Stimulated activated CD8-positive, alpha-beta memory T cell treated with anti-CD3 and anti-CD28 coated beads, Interleukin-7, amount 100 ng/mL, for 24 hours (primary cell): ENCODE measurements at regions not wholly inside any gene's neighbourhood (a gene's known extent, or its start where the extent isn't known, plus 50 kb on each side); places are given as distances from the start of the nearest gene placed in this dataset.
A peak's percentile ranks its signal among the peaks of the same experiment; 100 is the strongest.
"Not testable (repeated sequence)": the region's sequence is repeated elsewhere in the genome, so short reads cannot be mapped to it uniquely, and the experiment has no call there.

Experiments used
- DNase-seq: peaks from one replicate; pipeline ENCODE4 v3.0.0-alpha.2; 2020; ENCODE audit warnings: low read depth

GRCh38 chr12:89059721-89060541 lies 292.4 kb downstream of the DUSP6 start:
- no peak for DNase-seq

GRCh38 chr12:89059056-89059455 lies 293.2 kb downstream of the DUSP6 start:
- no peak for DNase-seq

GRCh38 chr12:89058402-89058801 lies 293.9 kb downstream of the DUSP6 start:
- DNase-seq = no peak

- DNase-seq = not testable (repeated sequence)
These were observed 298.5 kb downstream of the DUSP6 start for GRCh38 chr12:89053817-89054216.

- DNase-seq = no peak
These were observed 301.1 kb downstream of the DUSP6 start for GRCh38 chr12:89051065-89051677.

- no peak for DNase-seq
These were observed 304.4 kb downstream of the DUSP6 start for GRCh38 chr12:89047856-89048418.

- no peak for DNase-seq
These were observed 311.2 kb downstream of the DUSP6 start for GRCh38 chr12:89041078-89041477.

GRCh38 chr12:89040146-89040964 lies 311.9 kb downstream of the DUSP6 start:
- peak; percentile 62 for DNase-seq

- no peak for DNase-seq
These were observed 313.3 kb downstream of the DUSP6 start for GRCh38 chr12:89038831-89039512.

GRCh38 chr12:89033062-89033461 lies 319.2 kb downstream of the DUSP6 start:
- no peak for DNase-seq

- DNase-seq = no peak
These were observed 322.3 kb downstream of the DUSP6 start for GRCh38 chr12:89029961-89030360.

GRCh38 chr12:89024580-89024979 lies 327.7 kb downstream of the DUSP6 start:
- no peak for DNase-seq

- DNase-seq = no peak
These were observed 328.4 kb downstream of the DUSP6 start for GRCh38 chr12:89023936-89024335.

- DNase-seq = no peak
These were observed 331.6 kb downstream of the DUSP6 start for GRCh38 chr12:89020689-89021088.

GRCh38 chr12:89020121-89020480 lies 332.2 kb downstream of the DUSP6 start:
- DNase-seq = no peak

GRCh38 chr12:89019439-89020120 lies 332.7 kb downstream of the DUSP6 start:
- DNase-seq = peak; percentile 40

GRCh38 chr12:89016970-89017778 lies 335.1 kb downstream of the DUSP6 start:
- no peak for DNase-seq

GRCh38 chr12:89015419-89015818 lies 336.9 kb downstream of the DUSP6 start:
- no peak for DNase-seq

- no peak for DNase-seq
These were observed 353.9 kb downstream of the DUSP6 start for GRCh38 chr12:88998421-88998820.

GRCh38 chr12:88996200-88996788 lies 356.0 kb downstream of the DUSP6 start:
- DNase-seq = no peak
